HPDE6-E6E7 (cell line): ENCODE measurements at regions not wholly inside any gene's neighbourhood (a gene's known extent, or its start where the extent isn't known, plus 50 kb on each side); places are given as distances from the start of the nearest gene placed in this dataset.

Experiments
- DNase-seq: peaks from one replicate; pipeline ENCODE4 v3.0.0; 2011; ENCODE audit warnings: missing footprints; ENCODE audit errors: extremely low spot score

DNA sequence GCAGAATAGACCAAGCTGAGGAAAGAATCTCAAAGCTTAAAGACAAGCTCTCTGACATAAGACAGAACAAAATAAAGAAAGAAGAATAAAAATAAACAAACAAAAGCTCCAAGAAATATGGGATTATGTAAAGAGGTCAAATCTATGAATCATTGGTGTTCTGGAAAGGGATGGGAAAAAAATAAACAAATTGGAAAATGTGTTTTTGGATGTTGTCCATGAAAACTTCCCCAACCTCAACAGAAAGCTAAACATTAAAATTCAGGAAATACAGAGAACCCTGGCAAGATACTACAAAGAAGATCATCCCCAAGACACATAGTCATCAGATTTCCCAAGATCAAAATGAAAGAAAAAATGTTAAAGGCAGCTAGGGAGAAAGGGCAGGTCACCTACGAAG is 662.0 kb upstream of the CDH18 start:
- DNase-seq: no peak

DNA sequence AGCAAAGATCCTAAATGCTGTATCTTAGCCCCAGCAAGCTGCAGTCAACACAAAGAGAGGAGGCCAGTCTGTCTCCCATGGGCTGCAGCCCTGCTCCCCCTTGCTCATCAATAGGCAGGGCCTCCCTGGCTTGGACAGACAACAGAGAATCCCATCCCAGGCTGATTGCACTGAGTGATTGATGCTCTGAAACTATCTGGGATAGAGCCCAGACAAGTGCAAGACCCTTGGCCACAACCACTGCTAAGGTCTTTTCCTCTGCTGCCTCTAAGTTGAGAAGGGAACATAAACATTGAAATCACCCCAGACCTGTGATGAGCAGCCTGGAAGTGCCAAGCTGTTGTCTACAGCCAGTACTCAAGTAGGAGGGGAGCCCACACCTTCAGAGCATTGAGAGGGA is 661.0 kb upstream of the CDH18 start:
- no peak for DNase-seq

DNA sequence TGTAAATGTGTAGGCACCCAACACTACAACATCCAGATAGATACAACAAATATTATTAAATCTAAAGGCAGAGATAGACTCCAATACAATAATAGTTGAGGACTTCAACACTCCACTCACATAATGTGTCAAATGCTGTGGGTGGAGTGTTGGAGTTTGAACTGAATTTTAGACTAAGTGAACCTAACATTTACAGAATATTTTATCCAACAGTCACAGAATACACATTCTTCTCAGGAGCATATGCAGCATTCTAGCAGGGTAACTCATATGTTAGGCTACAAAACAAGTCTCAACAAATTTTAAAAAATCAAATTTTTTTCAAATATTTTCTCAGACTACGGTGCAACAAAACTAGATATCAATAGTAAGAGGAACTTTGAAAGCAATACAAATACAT is 648.7 kb upstream of the CDH18 start:
- DNase-seq: no peak

DNA sequence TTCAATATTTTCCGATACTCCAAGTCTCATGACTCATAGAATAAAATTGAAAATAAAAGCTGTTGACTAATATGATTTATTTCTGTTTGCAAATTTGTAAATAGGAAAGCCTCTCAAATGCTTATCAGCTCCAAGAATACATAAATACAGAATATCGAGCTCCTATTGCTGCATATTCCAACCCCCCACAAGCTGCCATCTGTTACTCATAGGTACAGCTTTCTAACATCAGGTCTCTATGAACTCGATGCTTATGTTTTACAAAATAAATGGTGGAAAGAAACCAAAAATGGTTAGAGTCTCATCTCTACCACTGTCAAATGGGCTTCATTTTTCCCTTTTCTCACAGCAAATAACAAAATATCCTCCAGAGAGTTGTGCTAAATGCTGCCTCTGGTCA is 631.6 kb upstream of the CDH18 start:
- DNase-seq: no peak

- DNase-seq: no peak
These were observed 630.3 kb upstream of the CDH18 start for GRCh38 chr5:20618340-20618739.

- DNase-seq: no peak
These were observed 629.8 kb upstream of the CDH18 start for GRCh38 chr5:20617841-20618240.

DNA sequence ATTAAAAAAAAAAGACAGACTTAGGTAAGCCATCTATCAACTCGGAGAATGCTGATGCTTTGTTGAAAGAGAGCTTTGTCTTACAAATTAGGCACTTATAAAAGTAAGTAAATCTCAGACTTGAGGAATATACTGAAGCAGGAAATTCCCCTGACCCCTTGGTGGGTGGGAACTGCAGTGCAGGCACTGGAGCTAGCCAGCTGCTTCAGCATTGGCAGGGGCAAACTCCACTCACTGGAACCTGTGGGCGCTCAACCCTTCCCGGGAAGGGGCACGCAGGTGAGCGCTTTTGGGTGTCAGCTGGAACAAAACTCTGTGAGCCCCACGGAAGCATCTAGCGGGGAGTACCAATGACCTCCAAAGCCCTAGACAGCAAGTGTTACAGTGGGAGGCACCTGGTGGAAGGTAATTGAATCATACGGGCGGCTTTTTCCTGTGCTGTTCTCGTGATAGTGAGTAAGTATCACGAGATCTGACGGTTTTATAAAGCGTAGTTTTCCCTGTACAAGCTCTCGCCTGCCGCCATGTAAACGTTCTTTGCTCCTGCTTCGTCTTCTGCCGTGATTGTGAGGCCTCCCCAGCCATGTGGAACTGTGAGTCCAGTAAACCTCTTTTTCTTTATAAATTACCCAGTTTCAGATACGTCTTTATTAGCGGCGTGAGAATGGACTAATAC is 628.0 kb upstream of the CDH18 start:
- DNase-seq: no peak

GRCh38 chr5:20611620-20612019 is 623.6 kb upstream of the CDH18 start:
- no peak for DNase-seq

GRCh38 chr5:20610681-20611080 is 622.7 kb upstream of the CDH18 start:
- no peak for DNase-seq

GRCh38 chr5:20609126-20609525 is 621.1 kb upstream of the CDH18 start:
- DNase-seq: no peak

GRCh38 chr5:20608567-20608966 is 620.6 kb upstream of the CDH18 start:
- no peak for DNase-seq

DNA sequence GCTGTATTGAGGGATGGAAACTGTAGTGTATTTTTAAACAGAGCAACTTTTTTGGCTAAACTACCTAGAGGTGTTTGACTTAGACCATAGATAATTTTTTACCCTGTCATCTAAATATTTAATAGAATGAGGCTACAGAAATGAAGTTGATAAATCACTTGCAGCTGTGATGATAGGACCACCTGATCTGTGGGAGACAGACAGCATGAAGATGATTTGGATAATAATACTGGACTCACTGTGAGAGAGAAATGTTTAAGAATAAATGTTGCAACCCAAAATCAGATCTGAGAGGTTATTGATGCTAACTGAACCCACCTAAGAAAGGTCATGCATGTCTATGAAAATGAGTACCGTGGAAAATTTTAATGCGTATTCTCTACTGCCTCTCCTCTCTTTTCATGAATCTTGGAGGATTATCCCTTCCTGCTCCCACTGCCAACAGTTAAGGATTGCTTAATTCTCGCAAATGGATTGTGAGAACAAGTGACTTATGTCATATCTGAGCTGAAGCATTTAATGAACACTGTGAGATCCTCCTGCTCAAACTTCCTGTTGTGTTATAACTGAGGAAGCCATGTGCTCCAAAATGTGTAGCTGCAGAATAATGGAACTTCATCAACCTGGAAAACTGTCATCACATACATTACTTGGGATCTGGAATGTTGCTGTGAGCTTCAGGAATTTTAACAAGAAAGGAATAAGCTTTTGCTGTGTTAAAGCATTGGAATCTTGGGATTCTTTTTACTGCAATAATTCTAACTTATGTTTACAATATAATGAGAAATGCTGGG is 617.9 kb upstream of the CDH18 start:
- no peak for DNase-seq

- no peak for DNase-seq
These were observed 617.0 kb upstream of the CDH18 start for GRCh38 chr5:20604992-20605391.

GRCh38 chr5:20601678-20602100 is 613.7 kb upstream of the CDH18 start:
- no peak for DNase-seq

- DNase-seq: no peak
These were observed 602.4 kb upstream of the CDH18 start for GRCh38 chr5:20590356-20590755.

- DNase-seq: no peak
These were observed 587.6 kb upstream of the CDH18 start for GRCh38 chr5:20575571-20575970.

- DNase-seq: no peak
These were observed 586.6 kb upstream of the CDH18 start for GRCh38 chr5:20574576-20574975.

- DNase-seq: peak; percentile 33
These were observed 584.6 kb upstream of the CDH18 start for GRCh38 chr5:20572614-20573013.

DNA sequence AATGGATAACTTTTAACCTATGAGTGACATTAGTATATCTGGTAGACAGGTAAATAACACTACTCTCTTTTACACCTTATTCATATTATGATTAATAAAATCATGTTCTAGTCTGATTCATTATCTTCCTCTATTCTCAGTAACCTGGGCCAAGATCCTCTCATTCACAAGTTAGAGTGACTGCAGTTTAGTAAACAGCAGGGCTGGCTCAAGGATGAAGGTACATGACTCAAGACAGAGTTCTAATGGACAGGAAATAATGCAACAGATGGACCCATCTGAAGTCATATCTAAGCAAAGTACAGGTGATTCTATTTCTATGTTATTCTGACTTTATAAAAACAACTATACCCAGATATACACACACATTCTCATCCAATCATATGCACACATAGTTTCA is 582.5 kb upstream of the CDH18 start:
- no peak for DNase-seq

- no peak for DNase-seq
These were observed 574.5 kb upstream of the CDH18 start for GRCh38 chr5:20562544-20562943.

DNA sequence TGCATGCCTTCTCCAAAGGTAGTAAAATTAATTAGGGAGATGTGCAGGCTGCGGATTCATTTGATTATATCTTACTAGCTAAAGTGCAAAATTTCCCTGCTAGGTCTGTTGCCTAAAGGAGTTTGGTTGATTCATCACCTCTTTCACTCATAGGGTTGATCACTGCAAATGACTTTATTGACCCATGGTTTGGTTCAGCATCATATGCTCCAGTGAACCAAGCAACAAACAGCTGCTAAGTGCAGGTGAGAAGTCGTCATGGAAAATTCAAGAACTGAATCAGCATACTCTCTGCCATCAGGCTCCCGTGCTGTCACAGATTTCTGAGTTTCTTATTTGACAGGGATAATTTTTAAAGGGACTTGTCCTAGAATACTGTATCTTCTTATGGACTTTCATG is 571.8 kb upstream of the CDH18 start:
- DNase-seq: no peak

DNA sequence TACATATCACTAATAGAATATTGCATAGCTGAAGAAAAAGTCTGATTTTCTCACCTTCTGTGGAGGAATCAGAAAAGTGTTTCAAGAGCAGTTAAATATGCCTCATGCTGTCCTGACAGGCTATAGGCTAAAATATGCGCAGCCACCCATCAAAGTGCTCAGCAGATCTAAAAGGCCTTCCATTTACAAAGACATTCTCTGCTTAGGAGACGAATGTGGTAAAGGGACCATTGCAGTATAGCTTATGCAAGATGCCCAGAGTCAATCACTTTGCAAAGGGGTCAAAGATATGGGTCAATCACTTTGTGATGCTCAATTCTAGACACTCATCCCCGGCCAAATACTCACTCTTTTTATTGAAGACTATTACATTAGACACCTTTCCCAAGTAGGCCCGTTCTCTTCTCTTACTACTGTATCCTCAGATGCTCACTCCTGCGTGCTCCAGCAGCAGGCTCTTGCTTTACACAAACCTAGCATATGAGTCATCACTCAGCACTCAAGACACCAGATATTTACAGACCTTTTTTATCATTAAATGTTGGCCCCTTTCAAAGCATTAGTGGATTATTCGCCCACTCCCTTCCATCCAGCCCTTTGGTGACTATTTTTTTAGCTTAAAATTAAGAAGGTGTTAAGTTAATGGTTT is 568.2 kb upstream of the CDH18 start:
- peak; percentile 4 for DNase-seq

DNA sequence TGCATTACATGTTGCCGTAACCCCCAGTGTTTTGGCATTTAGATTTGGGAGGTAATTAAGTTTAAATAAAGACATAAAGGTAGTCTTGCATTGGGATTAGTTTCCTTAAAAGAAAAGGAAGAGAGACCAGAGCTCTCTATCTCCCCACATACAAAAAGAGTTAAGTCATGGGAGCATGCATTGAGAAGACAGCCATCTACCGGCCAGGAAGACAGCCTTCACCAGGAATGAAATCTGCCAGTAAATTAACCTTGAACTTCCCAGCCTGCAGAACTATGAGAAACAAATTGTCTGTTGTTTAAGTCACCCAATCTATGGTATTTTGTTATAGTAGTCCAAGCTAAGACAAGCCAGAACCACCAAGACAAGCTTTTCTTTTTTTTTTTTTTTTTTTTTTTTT is 567.0 kb upstream of the CDH18 start:
- DNase-seq: no peak
